Right renal cortex interstitium (tissue), 3 donors: ENCODE measurements at regions not wholly inside any gene's neighbourhood (a gene's known extent, or its start where the extent isn't known, plus 50 kb on each side); places are given as distances from the start of the nearest gene placed in this dataset.
"Not testable (repeated sequence)": the region's sequence is repeated elsewhere in the genome, so short reads cannot be mapped to it uniquely, and the experiment has no call there.

ENCODE experiments used
- DNase-seq, 3 donors: peaks; one replicate each; pipeline ENCODE4 v3.0.0-alpha.2; 2013; ENCODE audit warnings: low read depth in 3 of 3, low spot score in 2 of 3

- not testable (repeated sequence) for DNase-seq
Observed at GRCh38 chr3:30541156-30541555, 65.2 kb upstream of the TGFBR2 start.

- DNase-seq = no peak
Observed at GRCh38 chr3:30542897-30543296, 63.5 kb upstream of the TGFBR2 start.

- no peak for DNase-seq
Observed at GRCh38 chr3:30544812-30545211, 61.6 kb upstream of the TGFBR2 start.

- no peak for DNase-seq
Observed at GRCh38 chr3:30546934-30547333, 59.5 kb upstream of the TGFBR2 start.

GRCh38 chr3:30547716-30548115 is 58.7 kb upstream of the TGFBR2 start:
- DNase-seq = no peak

GRCh38 chr3:30548600-30548999 is 57.8 kb upstream of the TGFBR2 start:
- no peak for DNase-seq

- DNase-seq = no peak
Observed at GRCh38 chr3:30549600-30549999, 56.8 kb upstream of the TGFBR2 start.

- DNase-seq = no peak
Observed at GRCh38 chr3:30550246-30550645, 56.2 kb upstream of the TGFBR2 start.

GRCh38 chr3:30551266-30551665 is 55.1 kb upstream of the TGFBR2 start:
- no peak for DNase-seq

GRCh38 chr3:30551927-30552326 is 54.5 kb upstream of the TGFBR2 start:
- DNase-seq = no peak

- DNase-seq = no peak
Observed at GRCh38 chr3:30553641-30554316, 52.6 kb upstream of the TGFBR2 start.

- DNase-seq = no peak
Observed at GRCh38 chr3:30554317-30554690, 52.1 kb upstream of the TGFBR2 start.

GRCh38 chr3:30555968-30556367 is 50.4 kb upstream of the TGFBR2 start:
- no peak for DNase-seq
